GM23338 (cell line): ENCODE measurements at regions not wholly inside any gene's neighbourhood (a gene's known extent, or its start where the extent isn't known, plus 50 kb on each side); places are given as distances from the start of the nearest gene placed in this dataset.

Source experiments
- ATAC-seq: fragments of 200-7000 bp; cut with Tn5 transposase; 3 replicates; pipeline ENCODE4 v1.9.1; 2020
- DNase-seq: peaks from one replicate; pipeline ENCODE4 v3.0.0-alpha.2; 2015; ENCODE audit warnings: low spot score
- H2AFZ ChIP-seq: fragments of 200-600 bp; sonication (generic); 2 replicates; pipeline ENCODE4 v1.8.0; 2016; ENCODE audit warnings: antibody characterized with exemption, mild to moderate bottlenecking, moderate library complexity
- H3F3A ChIP-seq: fragments of 200-600 bp; sonication (generic); replicated peaks from 2 replicates; pipeline ENCODE4 v1.8.0; 2017; ENCODE audit warnings: antibody characterized with exemption, mixed run types, low read depth
- H3K27ac ChIP-seq: fragments of 200-600 bp; sonication (generic); 2 replicates; pipeline ENCODE4 v1.6.1; 2016; ENCODE audit warnings: low read depth
- H3K27me3 ChIP-seq: fragments of 200-600 bp; sonication (generic); 2 replicates; pipeline ENCODE4 v1.8.0; 2016; ENCODE audit warnings: mild to moderate bottlenecking, mixed run types, moderate library complexity; ENCODE audit not compliant: insufficient read depth
- H3K36me3 ChIP-seq: fragments of 200-600 bp; sonication (generic); 2 replicates; pipeline ENCODE4 v1.8.0; 2016; ENCODE audit warnings: mild to moderate bottlenecking; ENCODE audit not compliant: insufficient read depth
- H3K4me1 ChIP-seq: fragments of 200-600 bp; sonication (generic); 2 replicates; pipeline ENCODE4 v1.8.0; 2016; ENCODE audit warnings: mild to moderate bottlenecking, moderate library complexity; ENCODE audit not compliant: insufficient read depth
- H3K4me2 ChIP-seq: fragments of 200-600 bp; sonication (generic); 2 replicates; pipeline ENCODE4 v1.7.1; 2017; ENCODE audit warnings: mixed run types
- H3K4me3 ChIP-seq: fragments of 200-600 bp; sonication (generic); 2 replicates; pipeline ENCODE4 v1.6.1; 2016; ENCODE audit warnings: mixed run types
- H3K79me2 ChIP-seq: fragments of 200-600 bp; sonication (generic); replicated peaks from 2 replicates; pipeline ENCODE4 v1.8.0; 2017; ENCODE audit warnings: mild to moderate bottlenecking; ENCODE audit not compliant: insufficient read depth
- H3K9me2 ChIP-seq: fragments of 200-600 bp; sonication (generic); 2 replicates; pipeline ENCODE4 v1.8.0; 2017; ENCODE audit not compliant: insufficient read depth
- H4K20me1 ChIP-seq: fragments of 200-600 bp; sonication (generic); replicated peaks from 2 replicates; pipeline ENCODE4 v1.8.0; 2017; ENCODE audit warnings: mild to moderate bottlenecking; ENCODE audit not compliant: insufficient read depth
- H3K27ac Mint-ChIP-seq: 2 replicates; pipeline ENCODE4 v1.8.0; 2020; ENCODE audit warnings: inconsistent platforms, mild to moderate bottlenecking, moderate library complexity, mixed read lengths
- H3K27me3 Mint-ChIP-seq: 3 replicates; pipeline ENCODE4 v1.8.0; 2022; ENCODE audit warnings: low read depth, mild to moderate bottlenecking, moderate library complexity, mixed read lengths, inconsistent platforms; ENCODE audit not compliant: insufficient read depth, poor library complexity
- H3K36me3 Mint-ChIP-seq: 3 replicates; pipeline ENCODE4 v1.8.0; 2021; ENCODE audit warnings: low read depth, mild to moderate bottlenecking, inconsistent platforms, moderate library complexity, mixed read lengths
- H3K4me1 Mint-ChIP-seq: 3 replicates; pipeline ENCODE4 v1.8.0; 2020; ENCODE audit warnings: mild to moderate bottlenecking, inconsistent platforms, mixed read lengths
- H3K4me3 Mint-ChIP-seq: 3 replicates; pipeline ENCODE4 v1.8.0; 2021; ENCODE audit warnings: moderate library complexity, mild to moderate bottlenecking, inconsistent platforms, mixed read lengths
- H3K9me3 Mint-ChIP-seq: 3 replicates; pipeline ENCODE4 v1.8.0; 2020; ENCODE audit warnings: moderate library complexity, mild to moderate bottlenecking, inconsistent platforms, mixed read lengths
- CREB1 ChIP-seq: fragments of 250-450 bp; sonication (Bioruptor Pico); IDR thresholded peaks from 2 replicates; pipeline ENCODE4 v1.5.0; 2020; ENCODE audit warnings: low read depth, mild to moderate bottlenecking, moderate library complexity
- EZH2 ChIP-seq: fragments of 200-600 bp; sonication (generic); IDR thresholded peaks from one replicate; pipeline ENCODE4 v1.8.0; 2017; ENCODE audit warnings: antibody characterized with exemption, mild to moderate bottlenecking, low read depth; ENCODE audit not compliant: unreplicated experiment
- EZH2phosphoT487 ChIP-seq: fragments of 200-600 bp; sonication (generic); IDR thresholded peaks from one replicate; pipeline ENCODE4 v1.8.1; 2018; ENCODE audit warnings: antibody characterized with exemption; ENCODE audit not compliant: unreplicated experiment
- NANOG ChIP-seq: IDR thresholded peaks from 2 replicates; pipeline ENCODE4 v1.6.1; 2016; ENCODE audit warnings: antibody characterized with exemption, borderline replicate concordance
- POLR2AphosphoS5 ChIP-seq: IDR thresholded peaks from 2 replicates; pipeline ENCODE4 v1.6.1; 2016; ENCODE audit warnings: antibody characterized with exemption, low read depth
- STAT1 ChIP-seq: IDR thresholded peaks from one replicate; pipeline ENCODE4 v1.6.1; 2016; ENCODE audit warnings: antibody characterized with exemption; ENCODE audit not compliant: unreplicated experiment
- ZNF114 ChIP-seq: fragments of 250-450 bp; sonication (Bioruptor Pico); IDR thresholded peaks from 2 replicates; pipeline ENCODE4 v1.5.0; 2020; ENCODE audit warnings: mild to moderate bottlenecking, moderate library complexity
- TF ChIP-seq, protein P1 (sequence below): IDR thresholded peaks from 2 replicates; pipeline ENCODE4 v1.6.1; 2016; ENCODE audit warnings: antibody characterized with exemption
- TF ChIP-seq, protein P2 (sequence below): fragments of 250-450 bp; sonication (Bioruptor Pico); IDR thresholded peaks from 2 replicates; pipeline ENCODE4 v1.5.0; 2020; ENCODE audit warnings: mild to moderate bottlenecking, moderate library complexity

DNA sequence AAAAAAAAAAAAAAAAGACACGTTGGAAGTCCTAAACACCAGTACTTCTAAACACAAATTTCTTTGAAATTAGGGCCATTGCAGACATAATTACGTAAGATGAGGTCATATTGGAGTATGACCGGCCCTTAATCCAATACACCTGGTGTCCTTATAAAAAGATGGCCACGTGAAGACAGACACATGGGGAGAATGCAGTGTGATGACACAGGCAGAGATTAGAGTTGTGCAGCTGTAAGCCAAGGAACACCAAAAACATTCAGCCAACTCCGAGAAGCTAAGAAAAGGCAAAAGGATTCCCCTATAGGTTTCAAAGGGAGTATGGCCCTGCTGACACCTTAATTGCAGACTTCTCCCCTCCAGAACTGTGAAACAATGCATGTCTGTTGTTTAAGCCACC lies 379.0 kb upstream of the PDZRN3 start:
- no peaks in the 10 kb centered on the region; the same call in 2 of the 3 replicates for H3K9me3 Mint-ChIP-seq
- ATAC-seq = no peak
- Histone ChIP-seq H3K4me1 (no peaks in the 10 kb centered on the region), H3K4me3 (no peak overlapping the region), H3K27me3 (no peaks in the 10 kb centered on the region), H3K9me2 (peaks cover 12% of the 10 kb centered on the region), H3K27ac (no peak overlapping the region), H3F3A (no peaks in the 10 kb centered on the region), H3K79me2 (no peaks in the 10 kb centered on the region), H3K36me3 (no peaks in the 10 kb centered on the region), H2AFZ (peak overlapping the region; percentile 47; the same call in 1 of the 2 replicates), H3K4me2 (no peak overlapping the region), H4K20me1 (no peaks in the 10 kb centered on the region)
- H3K27ac Mint-ChIP-seq = no peak overlapping the region
- no peak for DNase-seq
- no peak overlapping the region for H3K4me3 Mint-ChIP-seq
- H3K36me3 Mint-ChIP-seq = no peaks in the 10 kb centered on the region
- no peaks in the 10 kb centered on the region for H3K27me3 Mint-ChIP-seq
- TF ChIP-seq EZH2phosphoT487 = no peak
- TF ChIP-seq, protein P1, sequence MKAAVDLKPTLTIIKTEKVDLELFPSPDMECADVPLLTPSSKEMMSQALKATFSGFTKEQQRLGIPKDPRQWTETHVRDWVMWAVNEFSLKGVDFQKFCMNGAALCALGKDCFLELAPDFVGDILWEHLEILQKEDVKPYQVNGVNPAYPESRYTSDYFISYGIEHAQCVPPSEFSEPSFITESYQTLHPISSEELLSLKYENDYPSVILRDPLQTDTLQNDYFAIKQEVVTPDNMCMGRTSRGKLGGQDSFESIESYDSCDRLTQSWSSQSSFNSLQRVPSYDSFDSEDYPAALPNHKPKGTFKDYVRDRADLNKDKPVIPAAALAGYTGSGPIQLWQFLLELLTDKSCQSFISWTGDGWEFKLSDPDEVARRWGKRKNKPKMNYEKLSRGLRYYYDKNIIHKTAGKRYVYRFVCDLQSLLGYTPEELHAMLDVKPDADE = no peak
- H3K4me1 Mint-ChIP-seq = no peaks in the 10 kb centered on the region

DNA sequence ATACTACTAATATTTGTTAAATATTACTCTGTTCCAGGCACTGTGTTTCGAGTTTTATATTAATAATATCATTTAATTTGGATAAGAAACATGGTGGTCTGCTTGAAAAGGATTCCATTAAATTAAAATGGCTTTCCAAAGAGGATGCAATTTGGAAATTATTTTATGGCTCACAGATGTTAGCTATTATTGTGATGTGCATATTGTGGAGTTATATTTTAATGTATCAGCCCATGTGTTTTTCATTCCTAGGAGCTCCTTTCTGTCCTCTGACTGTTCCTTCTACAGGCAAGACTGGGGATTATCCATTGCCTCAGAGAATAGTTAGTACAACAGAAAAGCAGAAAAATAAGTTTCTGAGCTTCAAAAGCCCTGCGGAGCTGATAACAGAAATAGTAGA lies 376.7 kb upstream of the PDZRN3 start:
- Histone ChIP-seq H3F3A (no peaks in the 10 kb centered on the region), H3K4me1 (no peaks in the 10 kb centered on the region), H3K27me3 (no peaks in the 10 kb centered on the region), H3K4me3 (no peak overlapping the region), H3K4me2 (no peak overlapping the region), H3K36me3 (no peaks in the 10 kb centered on the region), H4K20me1 (no peaks in the 10 kb centered on the region), H3K9me2 (peaks cover 12% of the 10 kb centered on the region), H2AFZ (no peak overlapping the region), H3K79me2 (no peaks in the 10 kb centered on the region), H3K27ac (no peak overlapping the region)
- H3K9me3 Mint-ChIP-seq = no peaks in the 10 kb centered on the region; the same call in 2 of the 3 replicates
- H3K4me1 Mint-ChIP-seq = no peaks in the 10 kb centered on the region
- ATAC-seq (no peak), DNase-seq (no peak)
- H3K36me3 Mint-ChIP-seq = no peaks in the 10 kb centered on the region
- H3K27me3 Mint-ChIP-seq = no peaks in the 10 kb centered on the region
- no peak overlapping the region for H3K4me3 Mint-ChIP-seq
- TF ChIP-seq, protein P2, sequence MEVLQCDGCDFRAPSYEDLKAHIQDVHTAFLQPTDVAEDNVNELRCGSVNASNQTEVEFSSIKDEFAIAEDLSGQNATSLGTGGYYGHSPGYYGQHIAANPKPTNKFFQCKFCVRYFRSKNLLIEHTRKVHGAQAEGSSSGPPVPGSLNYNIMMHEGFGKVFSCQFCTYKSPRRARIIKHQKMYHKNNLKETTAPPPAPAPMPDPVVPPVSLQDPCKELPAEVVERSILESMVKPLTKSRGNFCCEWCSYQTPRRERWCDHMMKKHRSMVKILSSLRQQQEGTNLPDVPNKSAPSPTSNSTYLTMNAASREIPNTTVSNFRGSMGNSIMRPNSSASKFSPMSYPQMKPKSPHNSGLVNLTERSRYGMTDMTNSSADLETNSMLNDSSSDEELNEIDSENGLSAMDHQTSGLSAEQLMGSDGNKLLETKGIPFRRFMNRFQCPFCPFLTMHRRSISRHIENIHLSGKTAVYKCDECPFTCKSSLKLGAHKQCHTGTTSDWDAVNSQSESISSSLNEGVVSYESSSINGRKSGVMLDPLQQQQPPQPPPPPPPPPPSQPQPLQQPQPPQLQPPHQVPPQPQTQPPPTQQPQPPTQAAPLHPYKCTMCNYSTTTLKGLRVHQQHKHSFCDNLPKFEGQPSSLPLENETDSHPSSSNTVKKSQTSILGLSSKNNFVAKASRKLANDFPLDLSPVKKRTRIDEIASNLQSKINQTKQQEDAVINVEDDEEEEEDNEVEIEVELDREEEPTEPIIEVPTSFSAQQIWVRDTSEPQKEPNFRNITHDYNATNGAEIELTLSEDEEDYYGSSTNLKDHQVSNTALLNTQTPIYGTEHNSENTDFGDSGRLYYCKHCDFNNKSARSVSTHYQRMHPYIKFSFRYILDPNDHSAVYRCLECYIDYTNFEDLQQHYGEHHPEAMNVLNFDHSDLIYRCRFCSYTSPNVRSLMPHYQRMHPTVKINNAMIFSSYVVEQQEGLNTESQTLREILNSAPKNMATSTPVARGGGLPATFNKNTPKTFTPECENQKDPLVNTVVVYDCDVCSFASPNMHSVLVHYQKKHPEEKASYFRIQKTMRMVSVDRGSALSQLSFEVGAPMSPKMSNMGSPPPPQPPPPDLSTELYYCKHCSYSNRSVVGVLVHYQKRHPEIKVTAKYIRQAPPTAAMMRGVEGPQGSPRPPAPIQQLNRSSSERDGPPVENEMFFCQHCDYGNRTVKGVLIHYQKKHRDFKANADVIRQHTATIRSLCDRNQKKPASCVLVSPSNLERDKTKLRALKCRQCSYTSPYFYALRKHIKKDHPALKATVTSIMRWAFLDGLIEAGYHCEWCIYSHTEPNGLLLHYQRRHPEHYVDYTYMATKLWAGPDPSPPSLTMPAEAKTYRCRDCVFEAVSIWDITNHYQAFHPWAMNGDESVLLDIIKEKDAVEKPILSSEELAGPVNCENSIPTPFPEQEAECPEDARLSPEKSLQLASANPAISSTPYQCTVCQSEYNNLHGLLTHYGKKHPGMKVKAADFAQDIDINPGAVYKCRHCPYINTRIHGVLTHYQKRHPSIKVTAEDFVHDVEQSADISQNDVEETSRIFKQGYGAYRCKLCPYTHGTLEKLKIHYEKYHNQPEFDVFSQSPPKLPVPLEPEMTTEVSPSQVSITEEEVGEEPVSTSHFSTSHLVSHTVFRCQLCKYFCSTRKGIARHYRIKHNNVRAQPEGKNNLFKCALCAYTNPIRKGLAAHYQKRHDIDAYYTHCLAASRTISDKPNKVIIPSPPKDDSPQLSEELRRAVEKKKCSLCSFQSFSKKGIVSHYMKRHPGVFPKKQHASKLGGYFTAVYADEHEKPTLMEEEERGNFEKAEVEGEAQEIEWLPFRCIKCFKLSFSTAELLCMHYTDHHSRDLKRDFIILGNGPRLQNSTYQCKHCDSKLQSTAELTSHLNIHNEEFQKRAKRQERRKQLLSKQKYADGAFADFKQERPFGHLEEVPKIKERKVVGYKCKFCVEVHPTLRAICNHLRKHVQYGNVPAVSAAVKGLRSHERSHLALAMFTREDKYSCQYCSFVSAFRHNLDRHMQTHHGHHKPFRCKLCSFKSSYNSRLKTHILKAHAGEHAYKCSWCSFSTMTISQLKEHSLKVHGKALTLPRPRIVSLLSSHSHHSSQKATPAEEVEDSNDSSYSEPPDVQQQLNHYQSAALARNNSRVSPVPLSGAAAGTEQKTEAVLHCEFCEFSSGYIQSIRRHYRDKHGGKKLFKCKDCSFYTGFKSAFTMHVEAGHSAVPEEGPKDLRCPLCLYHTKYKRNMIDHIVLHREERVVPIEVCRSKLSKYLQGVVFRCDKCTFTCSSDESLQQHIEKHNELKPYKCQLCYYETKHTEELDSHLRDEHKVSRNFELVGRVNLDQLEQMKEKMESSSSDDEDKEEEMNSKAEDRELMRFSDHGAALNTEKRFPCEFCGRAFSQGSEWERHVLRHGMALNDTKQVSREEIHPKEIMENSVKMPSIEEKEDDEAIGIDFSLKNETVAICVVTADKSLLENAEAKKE (CRISPR knock-in tag) = no peak
- TF ChIP-seq EZH2 (no peak), NANOG (no peak), CREB1 (CRISPR knock-in tag) (no peak), ZNF114 (no peak), POLR2AphosphoS5 (no peak), STAT1 (no peak)
- H3K27ac Mint-ChIP-seq = no peak overlapping the region
